Hematopoietic multipotent progenitor cell treated with erythropoietin and hydrocortisone succinate and interleukin-3 and kit ligand, for 8 days (in vitro differentiated cells): ENCODE measurements at regions not wholly inside any gene's neighbourhood (a gene's known extent, or its start where the extent isn't known, plus 50 kb on each side); places are given as distances from the start of the nearest gene placed in this dataset.
A peak's percentile ranks its signal among the peaks of the same experiment; 100 is the strongest.
"Not testable (repeated sequence)": the region's sequence is repeated elsewhere in the genome, so short reads cannot be mapped to it uniquely, and the experiment has no call there.

ENCODE experiments used
- DNase-seq: peaks from one replicate; pipeline ENCODE4 v3.0.0-alpha.2; 2015

GRCh38 chr13:50277906-50278305 is 262.7 kb downstream of the KCNRG start:
- no peak for DNase-seq

GRCh38 chr13:50280441-50280937 is 265.2 kb downstream of the KCNRG start:
- DNase-seq = no peak

GRCh38 chr13:50282016-50282415 is 266.8 kb downstream of the KCNRG start:
- no peak for DNase-seq

- DNase-seq = no peak
These were observed 267.8 kb downstream of the KCNRG start for GRCh38 chr13:50283017-50283416.

GRCh38 chr13:50284540-50284939 is 269.3 kb downstream of the KCNRG start:
- no peak for DNase-seq

DNA sequence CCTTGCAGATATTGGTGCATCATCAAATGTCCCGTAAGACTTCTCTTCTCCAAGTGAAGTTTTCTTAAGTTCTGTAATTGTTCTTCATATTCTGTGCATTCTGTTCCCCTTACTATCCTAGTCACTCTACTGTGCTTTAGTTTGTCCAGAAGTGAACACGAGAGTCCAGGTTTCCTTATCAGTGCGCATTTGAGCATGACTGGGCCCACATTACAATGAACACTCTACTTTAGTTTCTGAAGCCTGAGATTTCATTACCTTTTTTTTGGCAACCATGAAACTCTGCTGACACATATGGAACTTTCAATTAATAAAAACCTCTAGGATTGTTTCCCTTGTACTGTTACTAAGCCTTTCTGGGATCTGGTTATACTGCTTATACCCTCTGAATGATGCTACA is 270.0 kb downstream of the KCNRG start:
- no peak for DNase-seq

GRCh38 chr13:50286324-50286723 is 271.1 kb downstream of the KCNRG start:
- DNase-seq = no peak

- DNase-seq = no peak
These were observed 274.9 kb downstream of the KCNRG start for GRCh38 chr13:50290186-50290585.

GRCh38 chr13:50291611-50292010 is 276.4 kb downstream of the KCNRG start:
- DNase-seq = no peak

DNA sequence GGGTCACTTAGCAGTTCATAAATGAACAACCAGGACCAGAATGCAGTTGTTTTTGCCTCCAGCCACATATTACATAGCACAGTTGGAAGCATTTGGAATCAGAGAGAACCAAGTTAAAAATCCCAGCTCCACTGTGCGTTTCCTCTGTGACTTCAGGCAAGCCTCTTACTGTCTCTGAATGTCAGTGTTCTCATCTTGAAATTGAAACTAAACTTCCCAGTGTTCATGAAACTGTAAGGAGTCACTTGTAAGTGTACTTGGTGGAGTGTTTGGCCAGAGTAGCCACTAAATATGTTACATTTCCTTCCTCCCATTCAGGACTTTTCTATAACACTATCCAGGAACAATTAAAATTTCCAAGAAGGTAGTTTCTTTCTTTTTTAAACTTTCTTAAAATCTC is 276.8 kb downstream of the KCNRG start:
- no peak for DNase-seq

DNA sequence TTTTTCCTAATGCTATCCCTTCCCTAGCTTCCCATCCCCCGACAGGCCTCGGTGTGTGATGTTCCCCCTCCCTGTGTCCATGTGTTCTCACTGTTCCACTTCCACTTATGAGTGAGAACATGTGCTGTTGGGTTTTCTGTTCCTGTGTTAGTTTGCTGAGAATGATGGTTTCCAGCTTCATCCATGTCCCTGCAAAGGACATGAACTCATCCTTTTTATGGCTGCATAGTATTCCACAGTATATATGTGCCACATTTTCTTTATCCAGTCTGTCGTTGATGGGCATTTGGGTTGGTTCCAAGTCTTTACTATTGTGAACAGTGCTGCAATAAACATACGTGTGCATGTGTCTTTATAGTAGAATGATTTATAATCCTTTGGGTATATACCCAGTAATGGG is 279.2 kb downstream of the KCNRG start:
- DNase-seq = not testable (repeated sequence)

DNA sequence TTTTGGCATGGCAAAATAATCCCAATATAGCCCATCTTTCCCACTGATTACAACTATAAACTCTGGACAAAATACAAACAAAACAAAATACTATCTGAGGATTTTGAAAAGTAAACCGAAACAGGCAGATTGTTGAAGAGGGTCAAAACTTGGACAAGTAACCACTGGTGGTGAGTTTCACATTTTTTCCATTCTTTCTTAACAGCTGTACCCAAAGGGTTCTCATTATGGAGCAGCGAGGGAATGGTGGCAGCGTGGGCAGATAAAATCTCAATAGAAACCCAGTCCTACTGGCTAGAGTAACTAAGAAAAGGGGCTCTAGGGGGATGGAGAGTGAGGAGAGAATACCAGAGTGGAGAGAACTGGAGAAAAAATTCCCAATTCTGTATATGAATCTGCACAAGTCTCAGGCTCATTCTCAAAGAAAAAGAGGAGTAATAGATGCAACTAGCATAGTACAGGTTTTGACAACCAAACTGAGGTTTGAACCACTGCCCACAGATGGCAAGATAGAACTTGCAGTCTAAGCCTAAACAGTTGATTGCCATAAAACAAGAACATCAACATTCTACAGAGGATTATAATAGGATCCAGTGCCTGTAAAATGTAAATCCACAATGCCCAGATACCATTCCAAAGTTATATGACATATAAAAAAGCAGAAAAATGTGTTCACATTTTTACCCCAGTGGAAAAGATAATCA is 284.5 kb downstream of the KCNRG start:
- no peak for DNase-seq

DNA sequence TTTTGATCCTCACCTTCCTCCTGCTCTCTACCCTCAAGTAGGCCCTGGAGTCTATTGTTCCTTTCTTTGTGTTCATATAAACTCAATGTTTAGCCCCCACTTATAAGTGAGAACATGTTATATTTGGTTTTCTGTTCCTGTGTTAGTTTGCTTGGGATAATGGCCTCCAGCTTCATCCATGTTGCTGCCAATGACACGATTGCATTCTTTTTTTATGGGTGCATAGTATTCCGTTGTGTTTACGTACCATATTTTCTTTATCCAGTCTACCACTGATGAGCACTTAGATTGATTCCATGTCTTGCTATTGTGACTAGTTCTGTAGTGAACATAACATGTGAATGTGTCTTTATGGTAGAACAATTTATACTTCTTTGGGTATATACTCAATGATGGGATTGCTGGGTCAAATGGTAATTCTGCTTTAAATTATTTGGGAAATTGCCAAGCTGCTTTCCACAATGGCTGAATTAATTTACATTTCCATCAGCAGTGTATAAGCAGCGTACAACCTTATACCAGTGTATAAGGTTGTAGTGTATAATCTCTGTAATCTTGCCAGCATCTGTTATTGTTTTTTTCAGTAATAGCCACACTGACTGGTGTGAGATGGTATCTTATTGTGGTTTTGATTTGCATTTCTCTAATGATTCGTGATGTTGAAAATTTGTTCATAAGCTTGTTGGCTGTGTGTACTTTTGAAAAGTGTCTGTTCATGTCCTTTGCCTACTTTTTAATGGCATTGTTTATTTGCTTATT is 288.9 kb downstream of the KCNRG start:
- DNase-seq = no peak

GRCh38 chr13:50306156-50306555 is 290.9 kb downstream of the KCNRG start:
- no peak for DNase-seq

DNA sequence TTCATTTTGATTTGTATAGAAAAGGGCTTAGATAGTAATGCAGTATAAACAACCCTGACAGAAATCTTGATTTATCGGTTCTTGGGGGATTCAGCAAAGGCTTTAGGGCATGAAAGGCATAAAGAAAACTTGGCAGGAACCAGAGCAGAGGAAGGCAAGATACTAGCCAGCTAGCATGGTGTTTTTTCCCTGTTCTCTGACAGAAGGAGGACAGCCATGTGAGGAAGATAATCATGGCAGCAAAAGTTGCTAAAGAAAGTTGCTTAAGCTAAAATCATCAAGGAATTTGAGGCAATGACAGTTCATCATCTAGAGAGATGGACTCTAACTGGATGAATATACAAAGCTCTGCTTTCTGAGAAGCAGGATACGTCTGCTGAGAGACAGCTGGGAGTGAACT is 294.1 kb downstream of the KCNRG start:
- DNase-seq = no peak

DNA sequence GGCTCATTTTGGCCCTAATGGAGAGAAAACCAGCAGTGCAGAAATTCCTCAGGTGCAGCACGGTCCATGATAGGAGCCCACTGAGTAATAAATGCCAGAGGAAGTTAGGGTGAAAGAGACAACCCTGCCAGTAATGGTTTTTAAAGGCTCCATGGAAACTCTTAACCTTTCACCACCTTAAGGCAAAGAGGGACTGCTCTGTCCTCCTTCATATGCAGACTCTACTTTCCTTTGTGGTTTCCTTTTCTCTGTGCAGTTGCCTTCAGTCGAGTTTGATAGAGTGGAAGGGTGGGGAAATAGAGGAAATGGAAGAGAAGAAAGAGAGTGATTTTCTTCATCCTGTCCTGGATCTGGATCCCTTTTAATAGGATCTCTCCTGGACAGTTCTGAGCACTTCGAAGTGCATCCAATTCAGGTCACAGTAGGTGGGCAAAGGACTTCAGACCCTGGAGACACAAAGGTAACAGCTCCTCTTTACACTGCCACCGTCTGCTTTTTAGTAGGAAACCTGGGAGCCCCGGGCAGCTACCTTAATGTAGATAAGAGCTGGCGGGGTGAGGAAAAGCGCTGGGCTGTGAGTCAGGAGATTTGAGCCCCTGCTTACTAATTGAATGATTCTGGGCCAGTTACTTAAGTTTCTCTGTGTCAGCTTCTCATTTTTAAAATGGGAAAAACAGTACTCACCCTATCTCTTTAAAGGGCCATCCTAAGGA is 294.8 kb downstream of the KCNRG start:
- DNase-seq = no peak

DNA sequence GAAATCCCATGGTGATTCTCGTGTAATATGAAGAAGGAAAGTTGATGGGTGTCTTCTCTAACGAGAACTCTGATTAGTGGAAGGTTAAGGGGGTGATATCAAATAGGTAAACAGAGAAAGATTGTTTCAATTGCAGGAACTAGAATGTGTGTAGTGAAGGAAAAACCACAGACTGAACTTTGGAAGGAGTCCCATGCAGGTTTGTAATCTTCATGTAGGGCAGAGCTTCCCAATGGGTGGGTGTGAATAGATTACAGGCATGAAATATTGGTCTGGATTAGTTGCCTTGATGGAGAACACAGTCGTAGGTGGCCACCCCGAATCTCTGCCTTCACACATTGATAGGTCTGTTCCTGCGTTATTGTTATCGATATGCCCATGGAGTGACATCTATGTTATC is 295.5 kb downstream of the KCNRG start:
- DNase-seq = no peak

- no peak for DNase-seq
These were observed 303.6 kb downstream of the KCNRG start for GRCh38 chr13:50318887-50319286.

- peak; percentile 79 for DNase-seq
These were observed 304.5 kb downstream of the KCNRG start for GRCh38 chr13:50319635-50320255.

DNA sequence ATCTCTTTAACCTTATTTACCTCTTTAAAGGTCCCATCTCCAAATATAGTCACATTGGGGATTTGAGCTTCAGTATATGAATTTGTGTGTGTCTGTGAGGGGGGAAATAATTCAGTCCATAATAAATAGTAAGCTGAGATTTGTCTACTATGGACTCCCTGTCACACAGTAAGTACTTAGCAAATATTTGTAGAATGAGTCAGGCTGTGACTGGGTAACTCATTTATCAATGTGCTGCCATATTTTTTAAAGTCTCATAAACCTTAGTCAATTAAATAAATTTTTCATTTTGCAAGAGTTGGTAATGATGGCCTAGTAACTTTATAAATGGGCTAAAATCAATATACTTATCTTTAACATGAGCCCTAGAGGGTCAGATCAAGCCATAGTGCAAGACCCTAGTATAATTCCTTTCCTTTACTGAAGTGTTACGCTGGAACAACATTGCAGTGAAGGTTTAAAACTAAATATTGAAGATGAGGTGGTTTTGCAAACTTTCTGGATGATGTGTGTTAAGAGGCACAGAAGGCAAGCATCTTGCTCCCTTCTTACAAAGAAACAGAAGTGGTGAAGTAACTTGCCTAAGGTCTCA is 305.1 kb downstream of the KCNRG start:
- DNase-seq = no peak

DNA sequence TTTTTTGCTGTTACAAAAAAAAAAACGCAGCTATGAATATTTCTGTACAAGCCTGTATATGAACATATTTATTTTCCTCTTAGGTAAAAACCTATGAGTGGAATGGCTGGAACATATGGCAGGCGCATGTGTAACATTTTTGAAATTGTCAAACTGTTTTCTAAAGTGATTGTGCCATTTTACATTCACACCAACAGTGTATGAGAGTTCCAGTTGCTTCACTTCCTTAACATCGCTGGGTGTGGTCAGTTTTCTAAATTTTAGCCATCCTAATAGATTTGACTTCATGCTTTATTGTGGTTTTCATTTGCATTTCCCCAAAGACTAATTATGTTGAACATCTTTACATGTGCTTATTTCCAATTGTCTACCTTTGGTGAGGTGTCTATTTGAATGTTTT is 306.8 kb downstream of the KCNRG start:
- no peak for DNase-seq

GRCh38 chr13:50323440-50324065 is 308.3 kb downstream of the KCNRG start:
- DNase-seq = no peak
